GM12878 (cell line): ENCODE measurements at regions not wholly inside any gene's neighbourhood (a gene's known extent, or its start where the extent isn't known, plus 50 kb on each side); places are given as distances from the start of the nearest gene placed in this dataset.

Experiments
- ATAC-seq: fragments of 200-7000 bp; cut with Tn5 transposase; 3 replicates; pipeline ENCODE4 v1.9.1; 2020; ENCODE audit warnings: mild to moderate bottlenecking, moderate library complexity
- BruUV-seq: library from RNA; stranded (reverse); fragments of 400-500 nt; replicated peaks from 2 replicates; lab custom pipeline; 2021; lab: Mats Ljungman, UMichigan
- CTCF ChIA-PET: fragments of 300-600 bp; sonication (Branson Sonifier 250); formaldehyde crosslinking; extraction: SDS; loops from one replicate; lab custom pipeline; 2021; ENCODE audit warnings: inconsistent platforms; lab: Yijun Ruan, JAX
- POLR2A ChIA-PET: fragments of 350-600 bp; formaldehyde crosslinking; extraction: SDS; loops from one replicate; lab custom pipeline; 2021; ENCODE audit warnings: inconsistent platforms; lab: Charles Lee
- RAD21 ChIA-PET: fragments of 300-600 bp; sonication (Branson Sonifier 250); formaldehyde crosslinking; loops from one replicate; lab custom pipeline; 2023; ENCODE audit warnings: antibody characterized with exemption; ENCODE audit not compliant: unreplicated experiment; lab: Charles Lee
- SMC1A ChIA-PET: fragments of 300-600 bp; sonication (Branson Sonifier 250); formaldehyde crosslinking; loops from one replicate; lab custom pipeline; 2023; ENCODE audit not compliant: unreplicated experiment, uncharacterized antibody; lab: Charles Lee
- DNase-seq: peaks from one replicate; pipeline ENCODE4 v3.0.0-alpha.2; 2011; ENCODE audit warnings: low read depth, low spot score
- FAIRE-seq: peaks from 3 replicates; lab custom pipeline; 2011; peaks lifted over from hg19 to GRCh38; lab: Jason Lieb, UNC
- H2AFZ ChIP-seq: 2 replicates; pipeline ENCODE4 v1.6.0; 2011; ENCODE audit warnings: low read depth, low read length, control low read depth; ENCODE audit not compliant: control insufficient read depth
- H3K27ac ChIP-seq: 2 replicates; pipeline ENCODE4 v1.5.1; 2011; ENCODE audit warnings: control low read depth; ENCODE audit not compliant: control insufficient read depth, insufficient read depth
- H3K27me3 ChIP-seq, 2 experiments: replicated peaks in 1 of 2; 2 replicates each; pipeline versions ENCODE4 v1.6.0 to v1.6.1; 2011; ENCODE audit warnings: low read length in 1 of 2; ENCODE audit not compliant: control insufficient read depth in 2 of 2, insufficient read depth in 2 of 2
- H3K36me3 ChIP-seq, 2 experiments: 2 replicates each; pipeline ENCODE4 v1.5.1; 2011; ENCODE audit warnings: low read length in 1 of 2; ENCODE audit not compliant: control insufficient read depth in 2 of 2, insufficient read depth in 2 of 2
- H3K4me1 ChIP-seq: 2 replicates; pipeline ENCODE4 v1.6.1; 2011; ENCODE audit warnings: mild to moderate bottlenecking, low read length, moderate library complexity, mixed read lengths; ENCODE audit not compliant: control insufficient read depth, insufficient read depth
- H3K4me2 ChIP-seq: 2 replicates; pipeline ENCODE4 v1.6.0; 2011; ENCODE audit warnings: control low read depth; ENCODE audit not compliant: control insufficient read depth, insufficient read depth
- H3K4me3 ChIP-seq: fragments of 200-600 bp; sonication (generic); 2 replicates; pipeline ENCODE4 v1.5.1; 2016
- H3K79me2 ChIP-seq: 2 replicates; pipeline ENCODE4 v1.6.0; 2011; ENCODE audit warnings: low read length; ENCODE audit not compliant: control insufficient read depth, insufficient read depth
- H3K9ac ChIP-seq: 2 replicates; pipeline ENCODE4 v1.8.0; 2011; ENCODE audit warnings: low read length, control low read depth, mixed read lengths; ENCODE audit not compliant: control insufficient read depth, insufficient read depth
- H3K9me3 ChIP-seq: replicated peaks from 3 replicates; pipeline ENCODE4 v1.5.1; 2011; ENCODE audit warnings: mild to moderate bottlenecking, low read length; ENCODE audit not compliant: control insufficient read depth, insufficient read depth
- H4K20me1 ChIP-seq: 2 replicates; pipeline ENCODE4 v1.6.0; 2011; ENCODE audit not compliant: control insufficient read depth, insufficient read depth
- ESRRA ChIP-seq: IDR thresholded peaks from 2 replicates; pipeline ENCODE4 v1.6.1; 2012; ENCODE audit warnings: mild to moderate bottlenecking, low read length, improper control_type of control experiment
- FOS ChIP-seq: IDR thresholded peaks from 3 replicates; pipeline ENCODE4 v1.6.1; 2011; ENCODE audit warnings: borderline replicate concordance; ENCODE audit not compliant: insufficient read length; ENCODE audit errors: extremely low read depth
- JUND ChIP-seq: IDR thresholded peaks from 2 replicates; pipeline ENCODE4 v1.6.1; 2012; ENCODE audit warnings: low read depth, mild to moderate bottlenecking, low read length, improper control_type of control experiment, moderate library complexity
- KAT2A ChIP-seq: conservative IDR thresholded peaks from 2 replicates; pipeline ENCODE4 v1.6.1; 2011; ENCODE audit warnings: low read depth, low read length; ENCODE audit not compliant: control insufficient read depth
- KLF5 ChIP-seq: fragments of 450-650 bp; IDR thresholded peaks from 2 replicates; pipeline ENCODE4 v1.6.1; 2014; ENCODE audit warnings: mild to moderate bottlenecking; ENCODE audit not compliant: partially characterized antibody
- NR2C2 ChIP-seq: IDR thresholded peaks from 2 replicates; pipeline ENCODE4 v1.6.1; 2011; ENCODE audit warnings: borderline replicate concordance, low read depth; ENCODE audit not compliant: control insufficient read depth, insufficient read length
- SP1 ChIP-seq: IDR thresholded peaks from one replicate; pipeline ENCODE4 v1.6.1; 2011; ENCODE audit warnings: low read depth, low read length
- WGBS: methylation state at CpG from one replicate; pipeline ENCODE4 v1.1.6; 2016; ENCODE audit warnings: low lambda C conversion rate; ENCODE audit not compliant: insufficient replicate concordance, insufficient coverage; ENCODE audit errors: missing lambda C conversion rate; 5-methylcytosine and 5-hydroxymethylcytosine counted together
- in situ Hi-C: fragments of 300-500 bp; cut with MboI; formaldehyde crosslinking; loops from 9 replicates; pipeline ENCODE4 v1.14.3; 2018; ENCODE audit warnings: mixed read lengths
- intact Hi-C: fragments of 100-400 bp; cut with micrococcal nuclease; formaldehyde crosslinking; loops from one replicate; pipeline ENCODE4 v1.14.2; 2022; ENCODE audit not compliant: unreplicated experiment
- TF ChIP-seq, protein P1 (sequence below): fragments of 450-650 bp; conservative IDR thresholded peaks from 2 replicates; pipeline ENCODE4 v1.6.1; 2017; ENCODE audit warnings: mild to moderate bottlenecking, moderate library complexity
- TF ChIP-seq, protein P2 (sequence below): IDR thresholded peaks from 2 replicates; pipeline ENCODE4 v1.6.1; 2011; ENCODE audit warnings: borderline replicate concordance, low read depth, mild to moderate bottlenecking, moderate library complexity, mixed read lengths, low read length; ENCODE audit not compliant: insufficient read depth; ENCODE audit errors: extremely low read length

DNA sequence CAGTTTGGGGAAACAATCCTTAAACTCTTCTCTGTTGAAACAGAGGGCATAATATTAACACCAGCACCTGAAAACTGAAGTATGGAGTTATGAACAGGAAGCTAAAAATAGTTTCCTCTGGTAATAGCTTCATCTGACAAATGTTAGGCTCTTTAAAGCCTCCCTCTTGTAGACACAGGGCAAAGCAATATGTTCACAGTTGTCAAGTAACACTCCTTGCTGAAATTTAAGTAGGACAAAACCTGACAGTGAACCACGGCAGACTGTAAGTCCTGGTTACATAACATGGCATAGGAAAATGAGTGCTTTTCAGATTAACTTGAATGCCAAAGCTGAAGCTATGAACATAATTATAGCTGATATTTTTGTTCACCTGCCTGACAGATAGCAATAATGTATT lies 172.9 kb downstream of the CMPK2 start:
- Histone ChIP-seq H3K4me2 (no peak overlapping the region), H3K9ac (no peak overlapping the region), H3K27me3 (no peaks in the 10 kb centered on the region), H3K4me1 (no peaks in the 10 kb centered on the region), H3K36me3 (no peaks in the 10 kb centered on the region), H4K20me1 (no peaks in the 10 kb centered on the region), H3K27ac (no peak overlapping the region), H2AFZ (no peak overlapping the region), H3K79me2 (no peaks in the 10 kb centered on the region), H3K9me3 (no peaks in the 10 kb centered on the region), H3K4me3 (no peak overlapping the region)
- in situ Hi-C loops = no loop called here
- POLR2A ChIA-PET = no interaction called here
- ATAC-seq = no peak
- SMC1A ChIA-PET = no interaction called here
- no peak for DNase-seq
- TF ChIP-seq KLF5 (no peak), ESRRA (no peak), JUND (no peak), NR2C2 (no peak), FOS (no peak), KAT2A (no peak), SP1 (no peak)
- TF ChIP-seq, protein P1, sequence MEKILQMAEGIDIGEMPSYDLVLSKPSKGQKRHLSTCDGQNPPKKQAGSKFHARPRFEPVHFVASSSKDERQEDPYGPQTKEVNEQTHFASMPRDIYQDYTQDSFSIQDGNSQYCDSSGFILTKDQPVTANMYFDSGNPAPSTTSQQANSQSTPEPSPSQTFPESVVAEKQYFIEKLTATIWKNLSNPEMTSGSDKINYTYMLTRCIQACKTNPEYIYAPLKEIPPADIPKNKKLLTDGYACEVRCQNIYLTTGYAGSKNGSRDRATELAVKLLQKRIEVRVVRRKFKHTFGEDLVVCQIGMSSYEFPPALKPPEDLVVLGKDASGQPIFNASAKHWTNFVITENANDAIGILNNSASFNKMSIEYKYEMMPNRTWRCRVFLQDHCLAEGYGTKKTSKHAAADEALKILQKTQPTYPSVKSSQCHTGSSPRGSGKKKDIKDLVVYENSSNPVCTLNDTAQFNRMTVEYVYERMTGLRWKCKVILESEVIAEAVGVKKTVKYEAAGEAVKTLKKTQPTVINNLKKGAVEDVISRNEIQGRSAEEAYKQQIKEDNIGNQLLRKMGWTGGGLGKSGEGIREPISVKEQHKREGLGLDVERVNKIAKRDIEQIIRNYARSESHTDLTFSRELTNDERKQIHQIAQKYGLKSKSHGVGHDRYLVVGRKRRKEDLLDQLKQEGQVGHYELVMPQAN = no peak
- TF ChIP-seq, protein P2, sequence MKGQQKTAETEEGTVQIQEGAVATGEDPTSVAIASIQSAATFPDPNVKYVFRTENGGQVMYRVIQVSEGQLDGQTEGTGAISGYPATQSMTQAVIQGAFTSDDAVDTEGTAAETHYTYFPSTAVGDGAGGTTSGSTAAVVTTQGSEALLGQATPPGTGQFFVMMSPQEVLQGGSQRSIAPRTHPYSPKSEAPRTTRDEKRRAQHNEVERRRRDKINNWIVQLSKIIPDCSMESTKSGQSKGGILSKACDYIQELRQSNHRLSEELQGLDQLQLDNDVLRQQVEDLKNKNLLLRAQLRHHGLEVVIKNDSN = no peak
- CTCF ChIA-PET = no interaction called here
- RAD21 ChIA-PET = no interaction called here
- intact Hi-C loops = no loop called here
- no peak for FAIRE-seq
- no TSS peak for BruUV-seq
- 0% methylated on average over 1 of the region's 1 CpG for whole genome bisulfite sequencing
